Jurkat, Clone E6-1 (cell line): ENCODE measurements at regions not wholly inside any gene's neighbourhood (a gene's known extent, or its start where the extent isn't known, plus 50 kb on each side); places are given as distances from the start of the nearest gene placed in this dataset.
"Not testable (repeated sequence)": the region's sequence is repeated elsewhere in the genome, so short reads cannot be mapped to it uniquely, and the experiment has no call there.

Experiments used
- DNase-seq: peaks from one replicate; pipeline ENCODE4 v3.0.0-alpha.2; 2011; ENCODE audit warnings: low read depth, low spot score
- H3K4me3 ChIP-seq: 2 replicates; pipeline ENCODE4 v1.5.1; 2011; ENCODE audit warnings: mild to moderate bottlenecking, low read length, control low read depth, moderate library complexity

DNA sequence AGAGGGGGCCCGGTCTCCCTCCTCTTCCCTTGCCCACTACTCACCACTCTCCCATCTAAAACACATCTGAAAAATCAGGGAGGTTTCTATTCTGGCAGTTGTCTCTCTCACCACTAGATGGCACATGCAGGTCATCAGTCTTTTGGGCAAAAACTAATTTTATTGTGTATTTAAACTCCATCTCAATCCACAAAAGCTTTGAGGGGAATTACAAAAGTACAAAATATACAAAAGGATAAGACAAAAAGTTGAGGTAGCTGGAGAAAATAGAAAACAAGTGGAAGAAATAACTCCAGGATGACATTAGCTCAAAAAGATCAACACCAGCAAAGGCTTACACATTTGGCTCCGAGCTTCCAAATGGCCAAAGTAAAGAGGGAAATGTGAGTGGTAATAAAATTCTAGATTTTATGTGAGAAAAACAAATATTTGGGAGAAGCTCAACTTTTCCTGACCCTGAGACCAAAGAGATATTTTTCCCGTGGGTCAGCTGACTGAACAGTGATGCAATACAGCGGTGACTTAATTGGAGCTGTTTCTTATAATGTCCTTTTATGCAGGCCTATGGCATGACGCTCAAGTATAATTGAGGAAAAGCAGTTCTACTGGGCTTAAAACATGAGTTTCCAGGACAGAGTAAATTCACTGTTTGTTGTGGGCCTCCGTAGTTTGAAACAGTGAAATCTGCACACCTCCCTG lies 79.8 kb upstream of the CHD6 start:
- peak; percentile 27 for DNase-seq
- H3K4me3 ChIP-seq: no peak overlapping the region

DNA sequence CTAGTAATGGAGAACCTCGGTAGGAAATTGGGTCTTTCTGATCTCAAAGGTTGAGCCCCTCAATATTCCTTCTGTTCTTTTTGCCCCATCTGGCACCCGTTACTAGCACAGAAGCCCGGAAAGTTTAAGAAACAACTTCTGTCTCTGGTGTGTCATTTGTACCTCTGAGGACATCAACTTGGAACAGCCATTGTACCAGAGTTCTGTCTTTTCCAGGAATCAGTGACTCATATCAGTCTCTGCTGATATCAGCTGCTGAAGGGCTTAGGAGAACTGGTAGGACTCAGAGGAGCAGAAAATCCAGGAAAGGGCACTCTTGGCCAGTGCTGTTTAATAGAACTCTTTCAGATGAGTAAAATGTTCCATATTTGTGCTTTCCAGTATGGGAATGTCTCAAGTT lies 78.3 kb upstream of the CHD6 start:
- H3K4me3 ChIP-seq: no peak overlapping the region
- DNase-seq: no peak

- H3K4me3 ChIP-seq: no peak overlapping the region
- no peak for DNase-seq
These were observed 76.6 kb upstream of the CHD6 start for GRCh38 chr20:41694796-41695195.

DNA sequence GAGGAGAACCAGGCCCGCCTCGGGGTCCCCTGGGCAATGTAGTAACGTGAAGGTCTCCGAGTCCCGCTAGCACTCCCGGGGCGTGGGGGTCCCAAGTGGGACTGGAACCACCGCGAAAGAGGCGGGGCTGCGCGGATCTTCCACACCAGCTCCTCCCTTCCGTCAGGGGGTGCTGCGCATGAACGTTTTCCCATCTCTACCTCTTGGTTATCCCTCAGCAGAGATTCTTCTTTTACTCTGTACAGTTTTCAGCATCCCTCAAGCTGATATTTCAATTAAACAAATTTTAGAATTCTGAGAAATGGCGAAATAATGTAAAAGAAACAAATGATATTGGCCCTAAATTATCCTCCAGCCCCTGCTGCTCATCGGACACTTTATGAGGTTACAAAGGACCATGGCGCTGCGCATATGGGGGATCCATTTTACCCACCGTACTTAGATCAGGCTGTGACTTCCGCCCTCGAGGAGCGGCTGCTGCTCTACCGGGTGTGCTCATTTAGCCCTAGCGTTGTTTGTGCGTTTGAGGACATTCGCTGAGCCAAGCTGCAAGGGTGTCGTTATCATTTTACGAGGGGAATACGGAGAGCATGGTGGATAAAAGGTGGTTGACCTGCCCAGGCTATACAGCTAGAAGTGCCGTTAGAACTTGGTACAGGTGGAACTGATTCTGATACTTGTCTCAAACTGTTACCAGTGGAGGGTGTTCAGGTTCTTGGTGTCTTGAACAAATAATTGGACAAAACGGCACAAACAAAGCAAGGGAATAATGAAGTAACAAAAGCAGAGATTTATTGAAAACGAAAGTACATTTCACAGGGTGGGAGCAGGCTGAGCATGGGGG lies 75.2 kb upstream of the CHD6 start:
- H3K4me3 ChIP-seq: peak overlapping the region; percentile 64
- peak; percentile 94 for DNase-seq

DNA sequence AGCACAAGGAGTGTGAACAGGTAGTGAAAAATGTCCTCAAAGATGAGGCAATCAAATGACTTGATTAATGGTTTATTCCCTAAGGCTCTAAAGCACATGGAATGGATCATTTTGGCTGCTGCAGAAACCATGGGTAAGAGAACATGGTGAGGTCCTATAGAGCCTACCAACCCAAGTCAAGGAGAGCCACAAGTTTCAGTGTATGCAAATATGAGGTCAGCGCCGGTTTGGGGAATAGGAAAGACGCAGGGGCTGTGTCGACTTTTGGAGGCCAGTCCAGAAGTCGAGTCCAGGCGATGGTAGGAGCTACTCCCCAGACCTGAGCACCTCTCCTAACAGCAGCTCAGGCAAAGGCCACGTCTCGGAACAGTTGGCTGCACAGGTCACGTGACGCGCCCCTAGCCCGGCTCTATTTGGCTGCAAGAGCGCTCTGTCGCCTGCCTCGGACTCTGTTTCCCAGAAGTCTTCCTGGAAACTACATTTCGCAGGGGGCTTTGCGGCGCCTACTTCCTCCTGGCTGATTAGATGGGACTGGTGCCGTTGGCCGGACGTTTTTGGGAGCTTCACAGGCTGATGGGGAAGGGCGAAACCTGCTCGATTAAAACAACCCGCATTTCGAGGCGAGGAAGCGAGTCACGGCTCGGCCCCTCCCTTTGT lies 74.4 kb upstream of the CHD6 start:
- peak; percentile 60 for DNase-seq
- H3K4me3 ChIP-seq: peak overlapping the region; percentile 64

DNA sequence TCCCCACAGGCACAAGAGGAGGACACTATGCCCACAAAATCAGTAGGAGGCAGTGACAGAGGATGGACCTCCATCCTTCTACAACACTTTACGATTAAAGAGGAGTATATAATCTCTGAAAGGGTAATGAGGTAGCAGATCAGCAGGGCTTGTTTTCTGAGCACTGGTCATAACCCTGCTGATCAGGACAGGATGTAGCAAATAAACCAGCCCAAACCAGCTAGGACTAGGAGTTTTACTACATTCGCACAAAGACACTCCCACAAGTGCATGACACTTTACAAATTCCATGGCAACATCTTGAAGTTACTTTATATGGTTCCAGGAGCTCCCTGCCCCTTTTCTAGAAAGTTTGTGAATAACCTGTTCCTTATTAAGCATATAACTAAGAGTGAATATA lies 73.3 kb upstream of the CHD6 start:
- DNase-seq: no peak
- H3K4me3 ChIP-seq: no peak overlapping the region

DNA sequence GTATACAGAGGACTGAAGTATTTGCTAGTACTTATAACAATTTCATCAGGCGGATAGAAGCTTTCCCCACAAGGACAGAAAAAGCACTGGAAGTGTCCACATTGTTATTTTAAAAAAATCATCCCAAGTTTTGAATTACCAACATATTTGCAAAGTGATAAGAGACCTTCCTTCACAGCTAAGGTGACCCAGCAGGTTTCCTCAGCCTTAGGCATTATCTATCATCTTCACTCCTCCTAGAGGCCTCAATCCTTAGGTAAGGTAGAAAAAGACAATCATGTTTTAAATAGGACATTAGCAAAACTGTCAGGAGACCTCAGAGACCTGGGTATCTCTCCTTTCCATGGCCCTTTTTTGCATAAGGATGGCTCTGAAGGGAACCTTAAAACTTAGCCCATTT lies 72.5 kb upstream of the CHD6 start:
- no peak overlapping the region for H3K4me3 ChIP-seq
- no peak for DNase-seq

- no peak overlapping the region for H3K4me3 ChIP-seq
- no peak for DNase-seq
These were observed 68.8 kb upstream of the CHD6 start for GRCh38 chr20:41686961-41687360.

- not testable (repeated sequence) for H3K4me3 ChIP-seq, DNase-seq
These were observed 67.0 kb upstream of the CHD6 start for GRCh38 chr20:41685145-41685544.

- DNase-seq: no peak
- no peak overlapping the region for H3K4me3 ChIP-seq
These were observed 60.6 kb upstream of the CHD6 start for GRCh38 chr20:41678799-41679198.

DNA sequence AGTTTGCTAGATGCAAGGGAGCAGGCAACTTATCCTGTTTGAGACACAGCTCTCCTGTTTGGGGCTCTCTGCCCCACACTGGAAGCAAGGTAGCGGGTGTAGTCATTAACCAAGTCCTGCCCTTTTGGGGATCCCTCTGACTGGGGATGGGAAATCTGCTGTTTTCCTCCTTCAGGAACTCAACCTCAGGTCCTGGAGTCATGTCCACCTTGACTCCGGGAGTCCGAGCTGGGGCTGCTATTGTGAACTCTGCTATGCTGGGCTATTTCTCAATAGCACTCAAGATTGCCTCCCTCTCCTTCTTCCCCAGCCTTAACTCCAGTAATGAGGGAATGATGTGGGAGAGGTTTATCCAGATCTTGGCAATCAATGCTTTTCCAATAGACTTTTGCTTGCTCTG lies 54.1 kb upstream of the CHD6 start:
- H3K4me3 ChIP-seq: no peak overlapping the region
- DNase-seq: no peak

- no peak overlapping the region for H3K4me3 ChIP-seq
- no peak for DNase-seq
These were observed 53.0 kb upstream of the CHD6 start for GRCh38 chr20:41671143-41671542.

DNA sequence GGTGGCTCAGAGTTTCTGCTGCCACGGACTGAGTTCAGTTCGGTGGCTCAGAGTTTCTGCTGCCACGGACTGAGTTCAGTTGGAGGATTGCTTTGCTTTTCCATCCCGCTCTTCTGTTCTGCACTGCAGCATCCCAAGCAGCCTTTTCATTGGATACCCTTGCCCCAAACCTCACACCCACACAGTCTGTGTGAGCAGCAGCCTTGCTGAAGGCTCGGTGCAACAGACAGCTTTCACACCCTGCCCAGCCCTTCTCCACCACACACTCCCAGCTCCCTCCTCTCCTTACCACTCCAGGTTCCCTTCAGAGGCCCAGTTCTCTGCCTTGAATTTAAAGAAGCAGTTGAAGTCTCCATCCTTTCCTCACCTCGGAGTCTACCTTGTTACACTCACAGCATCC lies 52.5 kb upstream of the CHD6 start:
- no peak for DNase-seq
- no peak overlapping the region for H3K4me3 ChIP-seq

GRCh38 chr20:41669708-41670263 lies 51.6 kb upstream of the CHD6 start:
- no peak overlapping the region for H3K4me3 ChIP-seq
- DNase-seq: no peak

DNA sequence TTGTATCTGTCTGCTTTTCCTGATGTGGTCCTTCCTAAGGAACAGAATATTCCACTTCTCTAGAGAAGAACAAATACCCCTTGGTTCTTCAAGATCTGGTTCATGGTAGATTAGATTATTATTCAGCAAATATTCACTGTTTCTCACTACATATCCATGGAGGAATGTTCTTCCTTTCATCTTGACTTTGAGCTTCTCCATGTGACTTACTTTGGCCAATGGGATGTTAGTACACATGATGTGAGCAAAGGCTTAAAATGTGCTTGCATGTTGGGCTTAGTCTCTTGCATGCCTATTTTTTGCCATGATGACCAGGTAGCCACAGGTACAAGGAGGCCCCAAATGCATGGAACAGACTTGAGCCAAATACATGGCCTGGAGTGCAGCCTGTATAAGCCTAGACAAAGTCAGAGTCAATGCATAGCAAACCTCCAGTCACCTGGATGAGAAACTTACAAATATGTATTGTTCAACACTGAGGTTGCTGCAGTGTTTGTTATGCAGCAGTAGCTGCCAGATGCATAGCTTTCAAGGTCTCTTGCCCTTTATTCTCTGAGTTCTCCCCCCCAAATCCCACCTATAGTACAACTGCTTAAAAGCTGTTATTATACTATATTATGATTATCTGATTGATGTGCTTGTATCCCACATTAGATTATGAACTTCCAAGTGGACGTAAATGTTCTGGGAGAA lies 50.0 kb upstream of the CHD6 start:
- no peak for DNase-seq
- H3K4me3 ChIP-seq: no peak overlapping the region
